AG20443 (cell line): ENCODE measurements at regions not wholly inside any gene's neighbourhood (a gene's known extent, or its start where the extent isn't known, plus 50 kb on each side); places are given as distances from the start of the nearest gene placed in this dataset.

Source experiments
- DNase-seq: peaks from one replicate; pipeline ENCODE4 v3.0.0; 2012; ENCODE audit warnings: low spot score, mixed read lengths

DNA sequence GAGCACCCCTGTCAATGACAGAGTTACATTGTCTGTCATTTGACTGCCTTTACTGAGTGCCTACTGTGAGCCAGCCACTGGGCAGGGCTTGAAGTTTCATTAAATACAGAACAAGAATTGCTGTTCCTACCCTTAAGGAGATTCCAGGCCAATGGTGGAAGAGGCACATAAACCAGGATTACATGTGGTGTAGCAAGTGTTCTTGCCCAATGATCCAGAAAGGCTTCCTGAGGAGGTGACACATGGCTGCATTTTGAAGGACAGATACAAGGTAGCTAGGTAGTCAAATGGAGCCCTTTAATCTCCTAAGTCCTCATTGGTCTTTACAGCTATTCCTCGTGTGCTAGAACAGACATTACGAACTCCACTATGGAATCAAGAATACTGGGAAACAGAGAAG, 312.7 kb downstream of the ETAA1 start:
- DNase-seq: no peak

DNA sequence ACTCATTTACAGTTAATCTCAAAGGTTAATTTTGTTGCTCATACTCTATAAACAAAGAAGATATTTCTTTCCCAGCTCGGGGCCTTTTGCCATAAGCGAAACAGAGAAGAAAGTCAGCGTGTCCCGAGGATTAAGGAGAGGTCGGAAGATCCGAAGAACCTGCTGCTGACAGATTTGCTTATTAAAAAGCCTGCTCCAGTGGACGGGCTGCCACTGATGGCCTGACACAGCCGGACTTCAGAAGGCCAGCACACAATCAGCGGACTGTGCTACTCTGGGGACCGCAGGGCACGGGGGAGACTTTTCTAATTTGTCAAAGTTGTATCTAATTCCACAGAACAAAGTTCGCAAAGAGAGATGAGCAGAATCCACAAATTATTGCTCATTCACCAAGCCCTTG, 315.4 kb downstream of the ETAA1 start:
- no peak for DNase-seq

DNA sequence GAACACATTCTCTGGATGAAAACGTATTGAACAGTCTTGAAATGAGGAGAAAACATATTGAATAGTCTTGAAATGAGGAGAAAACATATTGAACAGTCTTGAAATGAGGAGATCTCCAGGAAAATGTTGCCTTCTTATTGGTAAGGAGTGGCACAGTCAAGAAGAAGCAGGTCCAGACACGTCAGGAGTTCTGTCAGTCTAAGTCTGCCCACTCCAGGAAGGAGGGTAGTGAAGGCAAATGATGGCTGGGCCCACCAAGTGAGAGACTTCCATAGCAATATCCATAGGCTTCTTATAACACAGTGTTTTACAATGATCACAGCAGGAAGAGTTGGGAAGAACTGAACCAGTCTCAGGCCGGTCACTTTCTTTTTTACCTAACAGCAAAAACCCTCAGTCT, 316.2 kb downstream of the ETAA1 start:
- DNase-seq: no peak

- no peak for DNase-seq
Observed at GRCh38 chr2:67716895-67717396, 319.8 kb downstream of the ETAA1 start.

GRCh38 chr2:67717692-67718091, 320.6 kb downstream of the ETAA1 start:
- DNase-seq: no peak

GRCh38 chr2:67719351-67719750, 322.2 kb downstream of the ETAA1 start:
- DNase-seq: no peak

GRCh38 chr2:67721516-67721915, 324.4 kb downstream of the ETAA1 start:
- DNase-seq: no peak

GRCh38 chr2:67724261-67724660, 327.1 kb downstream of the ETAA1 start:
- DNase-seq: no peak

- no peak for DNase-seq
Observed at GRCh38 chr2:67725731-67726130, 328.6 kb downstream of the ETAA1 start.

- DNase-seq: no peak
Observed at GRCh38 chr2:67726416-67726815, 329.3 kb downstream of the ETAA1 start.

- no peak for DNase-seq
Observed at GRCh38 chr2:67727131-67727530, 330.0 kb downstream of the ETAA1 start.

GRCh38 chr2:67727623-67728022, 330.5 kb downstream of the ETAA1 start:
- DNase-seq: no peak

DNA sequence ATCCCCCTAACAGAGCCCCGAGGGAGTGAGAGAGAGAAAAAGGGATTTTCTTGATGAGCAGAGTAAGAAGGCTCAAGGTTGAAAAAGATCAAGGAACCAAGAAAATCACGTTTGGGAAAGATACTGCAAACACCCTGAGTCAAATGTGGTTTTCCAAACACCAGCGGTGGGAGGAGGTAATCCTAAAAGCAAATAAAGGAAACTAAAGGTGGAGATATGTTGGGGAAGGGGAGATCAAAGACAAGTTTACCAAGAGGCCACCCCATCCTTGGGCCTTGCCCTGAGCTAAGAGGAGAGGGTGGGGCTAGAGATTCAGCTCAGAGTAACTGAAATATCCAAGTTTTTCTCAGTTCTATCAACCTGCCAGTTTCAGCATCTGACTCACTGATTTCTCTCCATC, 332.3 kb downstream of the ETAA1 start:
- no peak for DNase-seq

- DNase-seq: peak; percentile 23
Observed at GRCh38 chr2:67733517-67733916, 329.3 kb downstream of the C1D start.

DNA sequence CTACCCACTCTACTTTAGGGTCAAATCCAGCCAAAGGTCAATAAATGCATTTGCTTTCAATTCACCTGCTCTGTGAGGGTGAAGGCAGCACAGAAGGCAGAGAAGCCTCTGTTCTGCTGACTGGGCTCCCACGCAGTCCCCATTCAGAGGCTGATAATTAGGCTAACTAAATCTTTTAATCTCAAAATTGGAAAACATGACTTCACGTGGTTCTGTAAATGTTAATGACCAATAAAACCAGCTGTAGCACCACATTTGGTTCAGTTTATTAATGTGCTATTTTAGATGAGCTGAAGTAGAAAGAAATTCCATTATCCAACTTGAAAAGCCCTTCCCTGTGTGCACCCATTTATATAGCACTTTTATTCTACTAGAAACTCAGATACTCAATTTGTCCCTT, 310.6 kb downstream of the C1D start:
- no peak for DNase-seq

DNA sequence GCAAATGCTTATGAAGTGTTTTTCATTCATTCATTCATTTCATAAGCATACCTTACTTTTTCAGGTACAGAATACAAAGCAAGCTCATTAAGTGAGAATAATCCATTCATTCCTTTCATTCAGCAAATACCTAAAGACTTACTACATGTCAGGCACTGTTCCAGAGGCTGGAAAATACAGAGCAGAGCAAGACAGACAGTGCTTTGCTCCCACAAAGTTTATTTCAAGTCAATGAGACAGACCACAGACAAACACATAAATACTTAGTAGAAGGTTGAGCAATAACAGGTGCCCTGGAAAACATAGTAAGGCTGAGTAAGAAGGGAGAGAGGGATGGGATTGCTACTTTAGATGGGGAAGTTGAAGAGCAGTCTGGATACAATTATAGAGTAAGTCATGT, 309.8 kb downstream of the C1D start:
- DNase-seq: peak; percentile 33

- no peak for DNase-seq
Observed at GRCh38 chr2:67755156-67755882, 307.5 kb downstream of the C1D start.

- DNase-seq: no peak
Observed at GRCh38 chr2:67760995-67761394, 301.8 kb downstream of the C1D start.

GRCh38 chr2:67771380-67771779, 291.4 kb downstream of the C1D start:
- DNase-seq: no peak

- DNase-seq: no peak
Observed at GRCh38 chr2:67772216-67773170, 290.3 kb downstream of the C1D start.

GRCh38 chr2:67773851-67774250, 289.0 kb downstream of the C1D start:
- DNase-seq: no peak

- no peak for DNase-seq
Observed at GRCh38 chr2:67776276-67776675, 286.5 kb downstream of the C1D start.

- DNase-seq: no peak
Observed at GRCh38 chr2:67777010-67777409, 285.8 kb downstream of the C1D start.
